ENCODE measurements at regions not wholly inside any gene's neighbourhood (a gene's known extent, or its start where the extent isn't known, plus 50 kb on each side); places are given as distances from the start of the nearest gene placed in this dataset.

- no peak for DNase-seq (ENCODE audit: low spot score)
Measured at GRCh38 chr2:104045071-104045470, 808.8 kb upstream of the POU3F3 start.

GRCh38 chr2:104046466-104046865 is 807.4 kb upstream of the POU3F3 start:
- DNase-seq (ENCODE audit: low spot score), result no peak

GRCh38 chr2:104047516-104047915 is 806.4 kb upstream of the POU3F3 start:
- DNase-seq (ENCODE audit: low spot score), result no peak

- DNase-seq (ENCODE audit: low spot score), result no peak
Measured at GRCh38 chr2:104049438-104049837, 804.5 kb upstream of the POU3F3 start.

- no peak for DNase-seq (ENCODE audit: low spot score)
Measured at GRCh38 chr2:104049981-104050380, 803.9 kb upstream of the POU3F3 start.

- no peak for DNase-seq (ENCODE audit: low spot score)
Measured at GRCh38 chr2:104050656-104051242, 803.2 kb upstream of the POU3F3 start.

GRCh38 chr2:104051766-104052165 is 802.1 kb upstream of the POU3F3 start:
- no peak for DNase-seq (ENCODE audit: low spot score)

GRCh38 chr2:104052356-104052755 is 801.6 kb upstream of the POU3F3 start:
- no peak for DNase-seq (ENCODE audit: low spot score)

GRCh38 chr2:104056451-104056850 is 797.5 kb upstream of the POU3F3 start:
- DNase-seq (ENCODE audit: low spot score), result no peak

GRCh38 chr2:104068665-104069064 is 785.2 kb upstream of the POU3F3 start:
- no peak for DNase-seq (ENCODE audit: low spot score)

GRCh38 chr2:104077573-104077972 is 776.3 kb upstream of the POU3F3 start:
- DNase-seq (ENCODE audit: low spot score), result no peak

- no peak for DNase-seq (ENCODE audit: low spot score)
Measured at GRCh38 chr2:104078431-104079157, 775.3 kb upstream of the POU3F3 start.

- no peak for DNase-seq (ENCODE audit: low spot score)
Measured at GRCh38 chr2:104088745-104089144, 765.2 kb upstream of the POU3F3 start.

GRCh38 chr2:104090407-104090806 is 763.5 kb upstream of the POU3F3 start:
- no peak for DNase-seq (ENCODE audit: low spot score)

GRCh38 chr2:104091894-104092293 is 762.0 kb upstream of the POU3F3 start:
- DNase-seq (ENCODE audit: low spot score), result no peak

- DNase-seq (ENCODE audit: low spot score), result no peak
Measured at GRCh38 chr2:104092886-104093285, 761.0 kb upstream of the POU3F3 start.

- no peak for DNase-seq (ENCODE audit: low spot score)
Measured at GRCh38 chr2:104102615-104103014, 751.3 kb upstream of the POU3F3 start.

GRCh38 chr2:104109356-104109755 is 744.6 kb upstream of the POU3F3 start:
- no peak for DNase-seq (ENCODE audit: low spot score)

GRCh38 chr2:104118889-104119288 is 735.0 kb upstream of the POU3F3 start:
- no peak for DNase-seq (ENCODE audit: low spot score)

GRCh38 chr2:104120171-104120570 is 733.7 kb upstream of the POU3F3 start:
- DNase-seq (ENCODE audit: low spot score), result peak; percentile 29

GRCh38 chr2:104125096-104125495 is 728.8 kb upstream of the POU3F3 start:
- no peak for DNase-seq (ENCODE audit: low spot score)

GRCh38 chr2:104127049-104127770 is 726.7 kb upstream of the POU3F3 start:
- DNase-seq (ENCODE audit: low spot score), result peak; percentile 90

GRCh38 chr2:104140361-104140760 is 713.6 kb upstream of the POU3F3 start:
- DNase-seq (ENCODE audit: low spot score), result peak; percentile 7
